HG03442 (cell line): ENCODE measurements at regions not wholly inside any gene's neighbourhood (a gene's known extent, or its start where the extent isn't known, plus 50 kb on each side); places are given as distances from the start of the nearest gene placed in this dataset.
"Not testable (repeated sequence)": the region's sequence is repeated elsewhere in the genome, so short reads cannot be mapped to it uniquely, and the experiment has no call there.

ENCODE experiments used
- ATAC-seq: cut with Tn5 transposase; IDR thresholded peaks from one replicate; pipeline ENCODE4 v1.9.1; 2021; ENCODE audit warnings: mild to moderate bottlenecking, moderate library complexity; ENCODE audit not compliant: unreplicated experiment

DNA sequence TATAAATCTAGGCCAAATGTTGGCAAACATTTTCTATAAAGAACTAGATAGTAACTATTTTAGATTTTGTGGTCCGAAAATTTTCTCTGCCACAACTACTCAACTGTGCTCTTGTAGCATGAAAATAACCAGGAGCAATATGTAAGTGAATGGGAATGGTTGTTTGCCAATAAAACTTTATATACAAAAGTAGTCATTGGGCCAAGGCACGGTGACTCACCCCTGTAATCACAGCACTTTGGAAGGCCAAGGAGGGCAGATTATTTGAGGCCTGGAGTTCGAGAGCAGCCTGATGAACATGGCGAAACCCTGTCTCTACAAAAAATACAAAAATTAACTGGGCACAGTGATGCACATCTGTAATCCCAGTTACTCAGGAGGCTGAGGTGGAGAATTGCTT lies 617.1 kb downstream of the EPM2A start:
- no peak for ATAC-seq

DNA sequence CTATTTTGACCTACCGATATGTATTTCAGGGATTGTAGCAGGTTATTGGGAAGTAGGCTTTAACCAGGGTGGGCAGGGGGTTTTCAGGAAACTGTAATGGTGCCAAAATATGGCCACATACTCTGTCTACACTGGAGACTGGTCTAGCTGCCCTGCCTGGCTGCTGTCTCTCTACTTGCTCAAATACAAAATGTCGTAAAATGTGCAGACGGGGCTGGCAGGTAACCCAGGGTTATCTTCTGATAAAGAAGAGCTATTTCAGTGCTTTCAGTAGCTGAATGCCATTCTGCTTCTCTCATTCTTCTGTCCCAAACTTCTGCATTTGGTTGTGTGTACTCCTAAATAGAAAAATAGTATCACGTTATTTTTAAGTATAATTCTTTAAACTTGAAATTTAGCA lies 616.2 kb downstream of the EPM2A start:
- ATAC-seq = no peak

DNA sequence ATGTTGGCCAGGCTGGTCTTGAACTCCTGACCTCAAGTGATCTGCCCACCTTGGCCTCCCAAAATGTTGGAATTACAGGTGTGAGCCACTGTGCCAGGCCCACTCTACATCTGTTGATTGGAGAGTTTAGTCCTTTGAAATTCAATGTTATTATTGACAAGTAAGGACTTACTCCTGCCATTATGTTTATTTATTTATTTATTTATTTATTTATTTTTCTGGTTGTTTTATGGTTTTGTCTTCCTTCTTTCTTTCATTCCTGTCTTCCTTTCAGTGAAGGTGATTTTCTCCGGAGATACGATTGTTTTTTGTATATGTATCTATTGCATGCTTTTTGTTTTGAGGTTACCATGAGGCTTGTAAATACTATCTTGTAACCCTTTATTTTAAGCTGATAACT lies 602.6 kb downstream of the EPM2A start:
- no peak for ATAC-seq

DNA sequence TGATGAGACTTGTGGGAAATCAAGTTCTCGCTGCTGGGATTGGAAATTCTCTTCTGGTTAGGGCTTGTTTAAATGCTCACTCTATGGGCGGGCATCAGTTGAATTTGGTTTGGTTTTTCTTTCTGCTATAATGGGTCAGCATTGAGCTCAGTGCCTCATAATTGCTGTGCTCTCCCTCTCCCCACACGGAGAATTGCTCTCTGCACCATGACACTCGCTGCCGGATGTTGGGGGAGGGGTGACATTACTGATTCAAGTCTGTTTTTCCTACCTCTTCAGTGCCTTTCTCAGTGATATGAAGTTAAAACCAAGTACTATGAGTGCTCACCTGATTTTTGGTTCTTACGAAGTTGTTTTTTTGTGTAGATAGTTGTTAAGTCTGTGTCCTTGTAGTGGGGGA lies 599.6 kb downstream of the EPM2A start:
- ATAC-seq = no peak

DNA sequence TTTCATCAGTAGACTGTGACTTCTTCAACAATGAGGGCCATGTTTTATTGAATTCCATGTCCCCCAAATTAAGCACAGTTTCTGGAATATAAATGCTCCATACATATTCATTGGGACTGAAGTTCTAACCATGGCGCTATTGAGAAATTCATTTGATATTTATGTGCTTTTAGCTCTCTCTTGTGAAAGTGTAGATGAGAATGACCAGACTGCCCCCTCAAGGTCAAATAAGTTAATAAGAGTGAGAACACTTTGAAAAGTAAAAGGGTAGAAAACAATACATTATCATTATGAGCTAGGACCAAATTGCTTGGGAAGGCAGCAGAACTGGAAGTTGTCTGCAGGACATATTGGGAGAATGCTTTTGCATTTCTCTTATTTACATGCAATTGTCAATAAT lies 597.9 kb downstream of the EPM2A start:
- ATAC-seq = no peak

DNA sequence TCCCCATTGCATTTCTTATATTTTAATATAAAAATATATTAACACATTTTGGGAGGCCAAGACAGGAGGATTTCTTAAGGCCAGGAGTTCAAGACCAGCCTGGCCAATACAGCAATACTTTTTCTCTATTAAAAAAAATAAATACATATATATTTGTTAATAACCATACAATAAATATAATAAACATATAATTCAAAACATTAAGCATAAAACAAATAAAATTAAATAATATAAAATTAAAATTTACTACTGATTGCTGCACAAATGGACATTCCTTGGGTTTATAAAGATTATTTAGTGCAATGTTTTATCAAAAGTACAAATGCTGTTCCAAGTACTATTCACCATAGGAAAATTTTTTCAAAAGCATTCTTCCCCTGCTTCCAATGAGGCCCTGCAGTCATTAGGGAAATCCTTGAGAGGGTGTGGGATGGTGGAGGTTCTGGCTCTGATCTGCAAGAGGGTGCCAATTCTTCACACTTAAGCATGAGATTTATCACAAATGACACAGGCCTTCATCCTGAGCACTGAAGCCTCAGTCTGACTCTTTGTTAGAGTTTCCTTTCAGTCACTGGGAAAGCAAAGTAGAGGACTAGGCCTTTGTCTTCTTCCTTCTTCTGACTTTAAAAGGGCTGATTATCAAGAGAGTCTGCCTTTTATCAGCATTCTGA lies 596.7 kb downstream of the EPM2A start:
- no peak for ATAC-seq

DNA sequence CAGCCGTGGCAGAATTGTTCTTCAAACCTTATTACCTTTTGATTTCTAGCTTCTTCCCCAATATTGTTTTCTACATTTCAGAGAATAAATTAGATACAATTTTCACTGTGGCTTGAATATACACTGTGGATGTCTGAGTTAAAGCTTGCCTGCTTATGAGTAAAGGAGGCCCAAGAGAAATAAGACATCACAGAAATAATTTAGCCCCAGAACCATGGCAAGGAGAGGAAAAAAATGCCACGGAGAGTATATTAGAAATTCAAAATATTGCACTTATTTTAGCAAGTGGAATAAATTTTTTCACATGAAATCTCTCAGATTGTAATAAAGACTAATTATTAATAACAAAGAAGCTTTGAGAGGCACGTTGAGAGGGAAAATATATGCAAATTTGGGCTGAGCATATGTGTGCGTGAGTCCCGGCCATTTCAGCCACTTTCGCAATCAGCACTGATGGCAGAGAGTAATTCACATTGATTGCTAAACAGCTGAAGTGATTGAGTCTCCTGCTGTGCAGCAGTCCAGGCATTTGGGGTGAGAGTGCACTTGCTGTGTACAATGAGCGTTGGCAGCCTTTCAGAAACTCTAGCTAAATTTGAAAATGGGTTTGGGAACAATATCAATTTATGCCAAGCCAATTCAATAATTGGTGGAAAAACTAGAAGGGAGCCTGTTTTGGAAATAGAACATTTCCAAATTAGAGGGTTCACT lies 596.0 kb downstream of the EPM2A start:
- no peak for ATAC-seq

DNA sequence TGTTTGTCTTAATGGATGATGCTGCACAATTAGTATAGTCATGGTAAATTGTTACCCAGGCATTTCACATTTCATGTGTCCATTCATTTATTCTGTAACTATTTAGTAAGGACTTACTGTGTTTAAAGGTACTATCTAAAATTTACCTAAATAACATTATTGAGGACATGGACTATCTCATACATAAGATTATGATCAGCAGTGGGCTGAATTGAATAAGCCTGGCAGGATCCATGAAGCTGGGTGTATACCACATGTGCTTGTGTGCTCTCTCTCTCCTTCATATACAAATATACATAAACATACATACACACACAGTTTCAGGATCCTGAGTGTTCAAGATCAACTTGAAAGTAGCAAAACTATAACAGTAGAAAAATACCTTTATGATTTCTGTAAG lies 595.4 kb downstream of the EPM2A start:
- no peak for ATAC-seq

DNA sequence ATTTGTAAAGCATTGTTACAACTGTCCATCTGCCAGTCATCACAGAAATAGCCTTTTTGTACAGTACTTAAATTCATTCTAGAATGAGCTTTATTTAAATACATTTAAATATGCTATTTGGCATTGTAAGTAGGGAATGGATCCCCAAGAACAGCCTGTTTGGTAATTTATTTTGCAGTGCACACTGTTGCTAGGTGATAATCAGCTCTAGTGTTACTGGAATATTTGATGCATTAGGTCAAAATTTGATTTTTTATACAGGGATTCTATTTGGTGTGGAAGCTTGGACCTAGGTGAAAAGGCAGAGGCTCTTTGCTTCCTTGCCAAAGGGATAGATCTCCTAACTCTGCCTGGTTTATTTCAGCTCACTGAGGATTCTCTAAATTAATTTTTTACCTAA lies 593.7 kb downstream of the EPM2A start:
- no peak for ATAC-seq

DNA sequence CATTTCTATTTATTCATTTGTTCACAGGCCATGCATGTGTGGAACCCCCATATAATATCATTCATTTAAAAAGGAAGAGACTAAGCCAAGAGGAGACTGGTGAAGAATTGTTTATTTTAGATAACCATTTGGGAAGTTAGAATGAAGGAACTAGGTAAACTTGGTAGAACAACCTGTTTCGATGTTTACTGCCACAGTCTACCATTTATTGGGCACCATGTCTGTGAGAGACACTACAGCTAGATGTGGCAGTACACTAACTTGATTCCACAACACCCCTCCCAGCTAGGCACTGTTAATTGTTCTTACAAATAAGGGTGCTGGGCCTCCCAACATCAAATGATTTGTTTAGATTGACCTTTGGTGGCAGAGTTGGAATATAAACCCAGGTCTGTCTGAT lies 592.4 kb downstream of the EPM2A start:
- ATAC-seq = no peak

DNA sequence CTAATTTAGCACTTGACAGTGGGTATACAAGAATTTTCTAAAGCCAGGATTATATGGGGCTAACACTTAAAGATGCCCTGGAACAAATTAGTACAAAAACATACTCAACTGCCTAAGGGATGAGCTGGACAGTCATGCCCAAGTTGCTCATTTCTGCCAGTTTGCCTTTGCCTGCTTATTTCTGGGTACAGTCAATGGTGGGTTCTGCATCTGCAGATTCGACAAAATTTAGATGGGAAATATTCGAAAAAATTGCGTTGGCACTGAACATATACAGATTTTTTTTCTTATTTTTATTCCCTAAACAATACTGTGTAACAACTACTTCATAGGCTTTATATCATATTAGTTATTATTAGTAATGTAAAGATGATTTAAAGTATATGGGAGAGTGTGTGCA lies 591.9 kb downstream of the EPM2A start:
- no peak for ATAC-seq

DNA sequence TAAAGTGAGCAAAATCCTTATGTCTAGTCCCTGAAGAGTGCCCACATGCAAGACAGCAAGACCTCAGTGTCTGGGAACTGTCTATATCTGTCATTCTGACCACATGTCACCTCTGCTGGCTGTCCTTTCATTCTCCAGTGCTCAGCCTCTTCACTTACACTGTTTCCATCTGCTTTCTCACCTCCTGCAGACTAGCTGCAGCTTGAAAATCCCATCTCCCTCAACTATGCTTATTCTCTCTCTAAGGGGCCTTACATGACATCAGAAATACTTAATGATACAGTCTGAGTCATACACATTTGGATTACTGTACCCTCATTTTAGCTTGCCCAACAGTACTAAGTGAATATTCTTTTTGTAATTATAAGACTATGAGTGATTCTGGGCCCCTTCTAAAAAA lies 587.8 kb downstream of the EPM2A start:
- no peak for ATAC-seq

DNA sequence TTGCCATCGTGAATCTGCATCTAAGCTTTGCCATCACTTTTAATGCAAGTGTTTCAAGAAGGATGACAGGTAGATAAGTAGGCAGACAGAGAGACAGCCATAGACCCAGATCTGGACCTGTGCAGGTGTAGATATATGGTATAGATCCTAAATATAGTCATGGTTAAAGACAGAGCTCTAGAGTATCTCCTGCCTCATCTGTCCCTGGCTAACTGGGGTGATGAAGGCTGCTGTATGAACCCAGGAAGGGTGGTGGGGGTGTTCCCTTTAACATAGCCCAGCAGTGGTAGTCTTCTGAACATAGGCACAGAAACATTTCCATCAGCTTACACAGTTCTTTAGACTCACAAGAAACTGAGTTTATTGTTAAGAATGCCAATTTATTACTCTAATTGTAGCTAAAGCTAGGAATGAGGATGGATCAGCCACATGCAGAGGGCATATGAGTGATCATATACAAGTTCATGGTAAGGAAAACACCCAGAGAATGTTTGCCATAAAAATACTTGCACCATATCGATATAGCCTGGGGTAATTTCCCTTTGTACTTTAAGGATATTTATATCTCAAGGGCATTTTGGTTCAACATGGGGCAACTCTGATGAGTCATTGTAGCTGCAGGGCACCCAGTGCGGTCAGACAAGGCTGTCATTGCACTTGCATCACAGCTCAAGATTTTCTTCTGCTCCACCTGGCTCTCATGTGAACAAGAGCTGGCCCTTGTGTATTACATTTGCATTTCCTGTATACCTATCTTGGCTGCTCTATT lies 587.2 kb downstream of the EPM2A start:
- peak; percentile 89 for ATAC-seq

DNA sequence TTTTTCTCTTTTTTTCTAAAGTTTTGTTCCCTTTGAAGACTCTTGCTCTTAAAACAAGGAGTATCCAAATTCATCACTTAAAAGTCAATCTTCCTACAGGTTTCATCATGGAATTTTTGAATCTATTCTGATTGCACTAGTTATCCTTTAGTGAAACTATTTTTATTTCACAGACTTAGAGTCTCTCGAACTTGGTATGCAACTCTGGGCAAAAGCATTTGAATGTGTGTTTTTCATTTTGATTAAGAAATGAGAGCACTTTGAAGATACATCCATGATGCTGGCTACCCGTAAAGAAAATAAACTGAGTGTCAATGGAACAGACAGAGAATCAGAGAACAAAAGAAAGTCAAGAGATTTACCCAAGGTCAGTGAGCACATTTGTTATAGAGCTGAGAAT lies 586.5 kb downstream of the EPM2A start:
- no peak for ATAC-seq

DNA sequence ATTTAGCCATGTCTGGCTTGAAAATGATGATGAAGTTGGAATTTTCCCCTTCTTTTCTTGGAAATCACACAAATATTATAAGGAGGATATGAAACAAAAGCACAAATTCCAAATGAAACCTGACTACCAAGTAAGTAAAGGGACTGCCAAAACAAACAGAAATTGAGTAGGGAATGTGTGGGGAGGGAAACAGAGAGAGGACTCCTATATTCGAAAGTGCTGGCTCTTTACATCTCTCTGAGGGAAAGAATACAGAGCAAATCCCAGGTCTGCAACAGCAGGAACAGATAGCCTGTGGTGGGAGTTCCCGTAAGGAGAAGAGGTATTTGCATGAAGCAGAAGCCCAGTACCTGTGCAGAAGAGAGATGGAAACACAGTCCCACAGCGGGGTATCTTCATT lies 583.7 kb downstream of the EPM2A start:
- no peak for ATAC-seq

DNA sequence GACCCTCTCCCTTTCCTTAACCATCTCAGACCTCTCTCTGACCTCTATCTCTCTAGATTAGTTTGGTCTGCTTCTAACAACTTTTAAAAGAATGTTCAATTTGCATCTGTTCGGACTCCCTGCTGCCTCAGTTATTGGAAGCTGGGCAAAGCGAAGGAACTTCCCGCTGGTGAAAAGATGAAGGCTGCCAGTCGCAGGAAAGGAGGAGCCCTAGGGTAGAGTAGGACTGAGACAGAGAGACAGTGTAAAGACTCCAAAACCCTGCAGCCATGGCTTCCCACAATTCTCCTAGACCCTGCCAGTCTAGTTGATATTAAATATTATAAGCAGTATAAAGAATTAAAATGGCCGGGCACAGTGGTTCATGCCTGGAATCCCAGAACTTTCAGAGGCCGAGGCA lies 581.8 kb downstream of the EPM2A start:
- ATAC-seq = no peak

DNA sequence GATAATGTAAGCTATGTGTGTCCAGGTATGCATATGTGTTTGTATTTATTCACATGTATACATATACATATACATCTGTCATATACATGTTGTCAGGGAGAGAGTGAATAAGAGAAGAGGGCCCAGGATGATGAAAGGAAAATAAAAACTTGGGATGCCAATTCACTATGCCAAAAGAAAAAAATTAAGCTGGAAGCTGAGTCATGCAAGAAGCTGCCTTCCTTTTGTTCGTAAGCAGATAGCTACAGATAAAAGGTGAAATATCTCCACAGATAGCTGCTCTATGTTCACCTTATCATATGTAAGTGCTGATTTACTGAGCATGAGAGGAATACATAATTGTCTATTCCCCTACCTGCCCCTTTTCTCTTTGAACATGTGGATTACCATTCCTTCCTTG lies 579.9 kb downstream of the EPM2A start:
- ATAC-seq = no peak

DNA sequence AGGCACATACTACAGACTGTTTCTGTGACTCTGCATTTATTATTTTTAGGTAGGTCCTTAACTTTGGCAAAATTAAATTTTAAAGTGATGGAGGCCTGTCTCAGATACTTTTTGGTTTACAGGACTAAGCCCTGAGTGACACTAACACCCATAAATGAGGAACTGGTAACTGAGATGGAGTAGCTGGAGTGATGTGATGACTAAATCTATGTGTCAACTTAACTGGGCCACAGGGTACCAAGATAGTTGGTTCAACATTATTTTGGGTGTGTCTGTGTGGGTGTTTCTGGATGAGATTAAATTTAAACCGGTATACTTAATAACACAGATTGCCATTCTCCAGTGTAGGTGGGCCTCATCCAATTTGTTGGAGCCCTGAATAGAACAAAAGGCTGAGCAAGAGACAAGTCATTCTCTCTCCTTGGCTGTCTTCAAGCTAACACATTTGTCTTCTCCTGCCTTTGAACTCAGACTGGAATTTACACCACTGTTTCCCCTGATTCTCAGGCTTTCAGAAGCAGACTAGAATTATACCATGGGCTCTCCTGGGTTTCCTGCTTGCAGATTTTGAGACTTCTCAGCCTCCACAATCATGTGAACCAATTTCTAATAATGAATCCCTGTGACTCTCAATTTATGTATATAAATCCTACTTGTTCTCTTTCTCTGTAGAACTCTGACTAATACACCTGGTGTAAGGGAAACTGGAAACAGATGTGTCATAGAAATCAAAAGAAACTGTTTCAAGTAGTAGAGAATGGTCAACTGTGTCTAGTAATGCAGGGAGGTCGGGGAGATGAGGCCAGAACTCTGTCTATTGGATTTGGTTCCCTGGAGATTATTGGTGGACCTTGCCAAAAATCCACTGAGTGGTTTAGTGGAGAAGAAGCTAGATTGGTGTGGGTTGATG lies 579.2 kb downstream of the EPM2A start:
- no peak for ATAC-seq

DNA sequence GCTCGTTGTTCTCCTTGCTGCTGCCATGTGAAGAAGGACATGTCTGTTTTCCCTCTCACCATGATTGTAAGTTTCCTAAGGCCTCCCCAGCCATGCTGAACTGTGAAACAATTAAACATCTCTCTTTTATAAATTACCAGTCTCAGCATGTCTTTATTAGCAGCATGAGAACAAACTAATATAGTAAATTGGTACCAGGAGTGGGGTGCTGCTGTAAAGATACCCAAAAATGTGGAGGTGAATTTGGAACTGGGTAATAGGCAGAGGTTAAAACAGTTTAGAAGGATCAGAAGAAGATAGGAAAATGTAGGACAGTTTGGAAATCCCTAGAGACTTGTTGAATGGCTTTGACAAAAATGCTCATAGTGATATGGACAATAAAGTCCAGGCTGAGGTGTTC lies 576.7 kb downstream of the EPM2A start:
- not testable (repeated sequence) for ATAC-seq

DNA sequence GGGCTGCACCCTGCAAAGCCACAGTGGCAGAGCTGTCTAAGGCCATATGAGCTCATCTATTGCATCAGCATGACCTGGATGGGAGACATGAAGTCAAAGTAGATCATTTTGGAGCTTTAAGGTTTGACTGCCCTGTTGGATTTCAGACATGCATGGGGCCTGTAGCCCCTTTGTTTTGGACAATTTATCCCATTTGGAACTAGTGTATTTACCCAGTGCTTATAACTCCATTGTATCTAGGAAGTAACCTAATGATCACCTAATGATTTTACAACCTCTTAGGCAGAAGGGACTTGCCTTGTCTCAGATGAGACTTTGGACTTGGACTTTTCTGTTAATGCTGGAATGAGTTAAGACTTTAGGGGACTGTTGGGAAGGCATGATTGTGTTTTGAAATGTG lies 575.4 kb downstream of the EPM2A start:
- ATAC-seq = no peak

DNA sequence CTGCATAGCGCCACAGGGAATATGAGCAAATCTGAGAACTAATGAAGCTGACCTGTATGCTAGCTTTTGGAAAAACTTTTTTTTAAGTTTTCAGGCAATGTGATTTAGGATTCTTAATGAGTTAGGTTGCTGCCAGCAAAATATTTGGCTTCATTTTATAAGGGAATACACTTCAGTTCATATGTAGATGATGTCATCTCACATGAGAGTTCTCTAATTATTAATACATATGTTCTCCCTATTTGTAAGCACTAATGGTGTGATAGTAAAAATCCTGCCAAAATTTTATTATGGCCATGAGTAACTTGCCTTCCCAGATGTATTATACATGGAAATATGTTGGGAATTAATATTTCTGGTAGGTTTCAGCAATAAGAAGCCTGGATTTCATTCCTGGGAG lies 573.8 kb downstream of the EPM2A start:
- ATAC-seq = no peak
